WTC11 (cell line): ENCODE measurements at regions not wholly inside any gene's neighbourhood (a gene's known extent, or its start where the extent isn't known, plus 50 kb on each side); places are given as distances from the start of the nearest gene placed in this dataset.

Source experiments
- ATAC-seq: fragments of 200-7000 bp; cut with Tn5 transposase; 2 replicates; pipeline ENCODE4 v1.10.0; 2021; ENCODE audit warnings: mild to moderate bottlenecking, moderate library complexity
- CTCF ChIA-PET: fragments of 300-600 bp; sonication (Branson Sonifier 250); formaldehyde crosslinking; loops from one replicate; lab custom pipeline; 2021; ENCODE audit warnings: antibody characterized with exemption; lab: Charles Lee
- POLR2A ChIA-PET: fragments of 350-600 bp; sonication (Branson Sonifier 250); formaldehyde crosslinking; loops from one replicate; lab custom pipeline; 2021; ENCODE audit warnings: antibody characterized with exemption; lab: Charles Lee
- DNase-seq: peaks from one replicate; pipeline ENCODE4 v3.0.0; 2021; ENCODE audit warnings: low spot score
- H3K27ac Mint-ChIP-seq: 2 replicates; pipeline ENCODE4 v1.8.0; 2021; ENCODE audit warnings: mixed read lengths
- H3K27me3 Mint-ChIP-seq: 2 replicates; pipeline ENCODE4 v1.8.0; 2021; ENCODE audit warnings: low read depth, mild to moderate bottlenecking, moderate library complexity, mixed read lengths
- H3K36me3 Mint-ChIP-seq: 2 replicates; pipeline ENCODE4 v1.8.0; 2021; ENCODE audit warnings: mixed read lengths
- H3K4me1 Mint-ChIP-seq: 2 replicates; pipeline ENCODE4 v1.8.0; 2022; ENCODE audit warnings: mixed read lengths
- H3K4me3 Mint-ChIP-seq: 2 replicates; pipeline ENCODE4 v1.8.0; 2021; ENCODE audit warnings: mild to moderate bottlenecking, moderate library complexity, mixed read lengths
- H3K9me3 Mint-ChIP-seq: 2 replicates; pipeline ENCODE4 v1.8.0; 2021; ENCODE audit warnings: mixed read lengths
- AFF4 ChIP-seq: sonication (generic); formaldehyde crosslinking; IDR thresholded peaks from 2 replicates; pipeline ENCODE4 v1.8.1; 2023; ENCODE audit warnings: mild to moderate bottlenecking, missing genetic modification reagents, borderline replicate concordance
- ATF1 ChIP-seq: sonication (generic); formaldehyde crosslinking; IDR thresholded peaks from 2 replicates; pipeline ENCODE4 v1.8.1; 2023; ENCODE audit warnings: mild to moderate bottlenecking, moderate library complexity, missing genetic modification reagents
- ATF3 ChIP-seq: sonication (generic); formaldehyde crosslinking; conservative IDR thresholded peaks from 2 replicates; pipeline ENCODE4 v1.8.1; 2022; ENCODE audit warnings: mild to moderate bottlenecking, missing genetic modification reagents
- CREB1 ChIP-seq: sonication (generic); formaldehyde crosslinking; IDR thresholded peaks from 2 replicates; pipeline ENCODE4 v1.8.0; 2023; ENCODE audit warnings: mild to moderate bottlenecking, missing genetic modification reagents
- CREM ChIP-seq: sonication (generic); formaldehyde crosslinking; IDR thresholded peaks from 2 replicates; pipeline ENCODE4 v1.8.1; 2022; ENCODE audit warnings: mild to moderate bottlenecking, missing genetic modification reagents, moderate library complexity
- CTCF ChIP-seq: fragments of 200-600 bp; IDR thresholded peaks from 2 replicates; pipeline ENCODE4 v1.8.0; 2022; ENCODE audit warnings: antibody characterized with exemption
- GRHL2 ChIP-seq: fragments of 250-450 bp; sonication (Bioruptor Pico); IDR thresholded peaks from 2 replicates; pipeline ENCODE4 v1.8.0; 2022; ENCODE audit warnings: mild to moderate bottlenecking, moderate library complexity; ENCODE audit not compliant: insufficient replicate concordance, severe bottlenecking
- GTF2I ChIP-seq: fragments of 250-450 bp; sonication (Bioruptor Pico); conservative IDR thresholded peaks from 2 replicates; pipeline ENCODE4 v1.4.0; 2021; ENCODE audit warnings: mild to moderate bottlenecking
- KAT7 ChIP-seq: sonication (generic); formaldehyde crosslinking; IDR thresholded peaks from 2 replicates; pipeline ENCODE4 v1.8.1; 2023; ENCODE audit warnings: missing genetic modification reagents, mild to moderate bottlenecking, borderline replicate concordance
- MAX ChIP-seq: sonication (generic); formaldehyde crosslinking; IDR thresholded peaks from 2 replicates; pipeline ENCODE4 v1.8.0; 2022; ENCODE audit warnings: mild to moderate bottlenecking, missing genetic modification reagents
- MLX ChIP-seq: sonication (generic); formaldehyde crosslinking; IDR thresholded peaks from 2 replicates; pipeline ENCODE4 v1.8.1; 2023; ENCODE audit warnings: mild to moderate bottlenecking, missing genetic modification reagents, moderate library complexity
- PRRX2 ChIP-seq: fragments of 250-450 bp; sonication (Bioruptor Pico); IDR thresholded peaks from 2 replicates; pipeline ENCODE4 v1.8.0; 2021; ENCODE audit warnings: mild to moderate bottlenecking
- USF1 ChIP-seq: sonication (generic); formaldehyde crosslinking; IDR thresholded peaks from 2 replicates; pipeline ENCODE4 v1.8.0; 2022; ENCODE audit warnings: mild to moderate bottlenecking, missing genetic modification reagents
- USF2 ChIP-seq: sonication (generic); formaldehyde crosslinking; IDR thresholded peaks from 2 replicates; pipeline ENCODE4 v1.8.1; 2023; ENCODE audit warnings: mild to moderate bottlenecking, missing genetic modification reagents, moderate library complexity
- ZNF281 ChIP-seq: sonication (generic); formaldehyde crosslinking; IDR thresholded peaks from 2 replicates; pipeline ENCODE4 v1.8.0; 2023; ENCODE audit warnings: mild to moderate bottlenecking, missing genetic modification reagents
- ZSCAN18 ChIP-seq: fragments of 250-450 bp; sonication (Bioruptor Pico); IDR thresholded peaks from 2 replicates; pipeline ENCODE4 v2.1.2; 2022; ENCODE audit warnings: mild to moderate bottlenecking, moderate library complexity

GRCh38 chr3:116939550-116939949 is 230.0 kb downstream of the TUSC7 start:
- ATAC-seq = no peak
- no peak for TF ChIP-seq AFF4 (CRISPR knock-in tag)
- no peak for TF ChIP-seq GTF2I
- TF ChIP-seq GRHL2 (CRISPR knock-in tag) = no peak
- no peak for TF ChIP-seq CTCF
- no peak for TF ChIP-seq ATF3 (CRISPR knock-in tag)
- no peak for TF ChIP-seq MLX (CRISPR knock-in tag)
- no peak for TF ChIP-seq ZSCAN18
- DNase-seq = no peak
- Mint-ChIP-seq H3K4me1 (peaks cover 7% of the 10 kb centered on the region; the same call in 1 of the 2 replicates), H3K36me3 (no peaks in the 10 kb centered on the region), H3K9me3 (peaks cover 42% of the 10 kb centered on the region), H3K4me3 (no peak overlapping the region), H3K27ac (no peak overlapping the region), H3K27me3 (no peaks in the 10 kb centered on the region)
- CTCF ChIA-PET = no interaction called here
- POLR2A ChIA-PET = no interaction called here

- ChIA-PET CTCF (no interaction called here), POLR2A (no interaction called here)
- no peak for TF ChIP-seq USF2
- no peak for TF ChIP-seq CREM
- no peak for TF ChIP-seq ZNF281 (CRISPR knock-in tag)
- TF ChIP-seq MAX (CRISPR knock-in tag) = no peak
- TF ChIP-seq ATF1 (CRISPR knock-in tag) = no peak
- no peak for TF ChIP-seq KAT7 (CRISPR knock-in tag)
- TF ChIP-seq CREB1 (CRISPR knock-in tag) = no peak
- no peak for TF ChIP-seq PRRX2 (CRISPR knock-in tag)
- no peak for TF ChIP-seq USF1 (CRISPR knock-in tag)
- Mint-ChIP-seq H3K4me1 (peaks cover 7% of the 10 kb centered on the region; the same call in 1 of the 2 replicates), H3K27me3 (no peaks in the 10 kb centered on the region), H3K4me3 (no peak overlapping the region), H3K36me3 (no peaks in the 10 kb centered on the region), H3K27ac (no peak overlapping the region), H3K9me3 (peaks cover 46% of the 10 kb centered on the region)
- DNase-seq (no peak), ATAC-seq (no peak)
Measured at GRCh38 chr3:116940719-116941118, 231.1 kb downstream of the TUSC7 start.
